Trophoblast cell (in vitro differentiated cells and primary cell): ENCODE measurements at regions not wholly inside any gene's neighbourhood (a gene's known extent, or its start where the extent isn't known, plus 50 kb on each side); places are given as distances from the start of the nearest gene placed in this dataset.

ENCODE experiments used
- DNase-seq, 2 donors: peaks; one replicate each; pipeline ENCODE4 v3.0.0-alpha.2; 2016
- H2AFZ ChIP-seq: 2 replicates; pipeline ENCODE4 v1.6.1; 2013; ENCODE audit warnings: low read length, moderate library complexity, mild to moderate bottlenecking; ENCODE audit not compliant: insufficient read depth, poor library complexity
- H2AK5ac ChIP-seq: 2 replicates; pipeline ENCODE4 v1.6.1; 2013; ENCODE audit warnings: mild to moderate bottlenecking, low read length
- H2BK120ac ChIP-seq: 2 replicates; pipeline ENCODE4 v1.6.1; 2013; ENCODE audit warnings: low read length, mild to moderate bottlenecking, moderate library complexity; ENCODE audit not compliant: insufficient read depth, poor library complexity
- H2BK12ac ChIP-seq: 2 replicates; pipeline ENCODE4 v1.6.1; 2013; ENCODE audit warnings: mild to moderate bottlenecking, low read length, moderate library complexity
- H2BK5ac ChIP-seq: 2 replicates; pipeline ENCODE4 v1.6.1; 2013; ENCODE audit warnings: low read length, low read depth, moderate library complexity, mild to moderate bottlenecking; ENCODE audit not compliant: poor library complexity
- H3K14ac ChIP-seq: 2 replicates; pipeline ENCODE4 v1.6.1; 2013; ENCODE audit warnings: mild to moderate bottlenecking, low read length
- H3K18ac ChIP-seq: 2 replicates; pipeline ENCODE4 v1.6.1; 2013; ENCODE audit warnings: mild to moderate bottlenecking, low read length
- H3K23ac ChIP-seq: 2 replicates; pipeline ENCODE4 v1.6.1; 2013; ENCODE audit warnings: low read length
- H3K27ac ChIP-seq: 2 replicates; pipeline ENCODE4 v1.5.1; 2013; ENCODE audit warnings: low read depth, mild to moderate bottlenecking, inconsistent platforms, low read length, moderate library complexity
- H3K27me3 ChIP-seq: 2 replicates; pipeline ENCODE4 v1.6.1; 2013; ENCODE audit warnings: inconsistent platforms, mild to moderate bottlenecking, low read length, moderate library complexity; ENCODE audit not compliant: insufficient read depth
- H3K36me3 ChIP-seq, 2 experiments: 1 replicate in 1 of 2; 2 replicates in 1 of 2; pipeline ENCODE4 v1.6.1; 2013; ENCODE audit warnings: low read length in 2 of 2, mild to moderate bottlenecking in 2 of 2, moderate library complexity in 1 of 2; ENCODE audit not compliant: insufficient read depth in 2 of 2, control insufficient read depth in 1 of 2
- H3K4ac ChIP-seq: 2 replicates; pipeline ENCODE4 v1.6.1; 2013; ENCODE audit warnings: low read depth, mild to moderate bottlenecking, low read length, moderate library complexity
- H3K4me1 ChIP-seq, 2 experiments: 1 replicate in 1 of 2; 2 replicates in 1 of 2; pipeline ENCODE4 v1.6.1; 2013; ENCODE audit warnings: low read length in 2 of 2, mild to moderate bottlenecking in 2 of 2, moderate library complexity in 1 of 2; ENCODE audit not compliant: insufficient read depth in 2 of 2, control insufficient read depth in 1 of 2
- H3K4me2 ChIP-seq: 2 replicates; pipeline ENCODE4 v1.6.1; 2013; ENCODE audit warnings: inconsistent platforms, mild to moderate bottlenecking, low read length, moderate library complexity
- H3K4me3 ChIP-seq: 2 replicates; pipeline ENCODE4 v1.5.1; 2013; ENCODE audit warnings: mild to moderate bottlenecking, low read depth, low read length, inconsistent platforms
- H3K79me1 ChIP-seq: one replicate; pipeline ENCODE4 v1.6.1; 2013; ENCODE audit warnings: low read length
- H3K79me2 ChIP-seq: 2 replicates; pipeline ENCODE4 v1.6.1; 2013; ENCODE audit warnings: low read length, mild to moderate bottlenecking; ENCODE audit not compliant: control insufficient read depth, insufficient read depth, poor library complexity
- H3K9ac ChIP-seq: 2 replicates; pipeline ENCODE4 v1.6.1; 2013; ENCODE audit warnings: mild to moderate bottlenecking, low read length
- H3K9me3 ChIP-seq: 2 replicates; pipeline ENCODE4 v1.6.1; 2013; ENCODE audit warnings: low read depth, mild to moderate bottlenecking, control low read depth, inconsistent platforms, low read length; ENCODE audit not compliant: insufficient read depth
- H4K12ac ChIP-seq: 2 replicates; pipeline ENCODE4 v1.6.1; 2013; ENCODE audit warnings: low read depth, mild to moderate bottlenecking, low read length, moderate library complexity
- H4K8ac ChIP-seq: 2 replicates; pipeline ENCODE4 v1.6.1; 2013; ENCODE audit warnings: low read depth, mild to moderate bottlenecking, low read length, moderate library complexity
- H4K91ac ChIP-seq: one replicate; pipeline ENCODE4 v1.6.1; 2013; ENCODE audit warnings: low read depth, mild to moderate bottlenecking, low read length, moderate library complexity
- WGBS: extraction: QIAGEN DNeasy Blood & Tissue Kit; methylation state at CpG from one replicate; pipeline ENCODE4 v1.1.7; 2013; ENCODE audit warnings: missing lambda C conversion rate; ENCODE audit not compliant: insufficient read length, insufficient coverage; ENCODE audit errors: extremely low coverage; 5-methylcytosine and 5-hydroxymethylcytosine counted together

DNA sequence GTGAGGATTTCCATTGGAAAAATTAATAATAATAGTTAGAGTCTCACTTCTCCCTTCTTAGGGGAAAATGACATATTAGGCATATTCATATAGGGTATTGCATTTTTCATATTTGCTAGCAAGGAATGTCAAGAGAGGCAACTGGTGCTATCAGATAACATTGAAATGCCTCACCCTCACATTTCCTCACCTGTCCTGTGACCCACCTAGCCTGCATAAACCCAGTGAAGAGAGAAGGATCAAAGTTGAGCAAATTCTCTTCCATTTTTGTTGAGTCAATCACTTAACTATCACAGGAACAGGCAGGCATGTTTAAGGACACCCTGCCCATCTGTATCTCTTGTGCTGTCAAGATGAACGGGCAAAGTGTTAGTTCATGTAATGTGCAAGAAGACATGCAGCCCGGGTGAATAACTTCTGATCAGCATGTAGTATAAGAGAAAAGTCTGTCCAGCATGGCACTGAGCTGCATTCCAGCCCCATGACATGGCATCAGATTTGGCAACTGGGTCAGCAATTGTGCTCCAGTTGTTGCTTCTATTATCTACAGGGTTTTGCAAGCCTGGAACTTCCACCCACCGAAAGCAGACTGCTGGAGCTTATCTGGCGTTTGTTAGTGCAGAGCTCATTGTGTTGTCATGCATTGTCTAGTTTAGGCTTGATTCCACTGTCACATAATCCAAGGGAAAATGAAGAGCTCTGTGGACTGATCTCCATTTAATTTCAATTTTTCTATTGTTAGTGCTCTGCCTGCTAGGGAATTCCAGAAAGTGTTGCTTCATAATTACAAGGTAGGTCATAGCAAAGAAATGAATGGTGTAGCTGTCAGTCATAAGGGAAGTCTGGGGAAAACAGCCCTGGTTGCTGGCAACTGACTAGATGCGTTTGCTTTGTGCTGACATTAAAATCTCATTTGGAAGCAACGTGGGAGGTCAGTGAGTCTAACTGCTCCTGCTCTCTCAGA is 138.4 kb upstream of the TNFAIP3 start:
- no CpG with 5 or more reads among the region's 6 CpGs for WGBS
- Histone ChIP-seq H3K4me2 (no peak overlapping the region), H2BK120ac (peak overlapping the region; percentile 92)

GRCh38 chr6:137729866-137730629 is 137.0 kb upstream of the TNFAIP3 start:
- H3K9me3 ChIP-seq: no peaks in the 10 kb centered on the region
- no peak overlapping the region for H3K14ac ChIP-seq
- no CpG with 5 or more reads among the region's 6 CpGs for WGBS
- no peak overlapping the region for H2AK5ac ChIP-seq
- no peak overlapping the region for H2AFZ ChIP-seq
- peaks cover 1% of the 10 kb centered on the region for H3K79me2 ChIP-seq
- no peak overlapping the region for H3K9ac ChIP-seq
- DNase-seq: peak; percentile 88 to 92
- peak overlapping the region; percentile 24 for H2BK12ac ChIP-seq
- H4K12ac ChIP-seq: no peak overlapping the region
- no peaks in the 10 kb centered on the region for H3K36me3 ChIP-seq
- peak overlapping the region; percentile 72 for H2BK5ac ChIP-seq
- peak overlapping the region; percentile 18 for H4K91ac ChIP-seq
- peaks cover 12 to 14% of the 10 kb centered on the region in 2 experiments for H3K4me1 ChIP-seq
- peak overlapping the region; percentile 42 for H3K27ac ChIP-seq
- H4K8ac ChIP-seq: peak overlapping the region; percentile 61
- H3K4me3 ChIP-seq: no peak overlapping the region
- H3K18ac ChIP-seq: no peak overlapping the region
- H3K4me2 ChIP-seq: no peak overlapping the region
- H3K23ac ChIP-seq: no peak overlapping the region
- no peak overlapping the region for H3K4ac ChIP-seq
- H2BK120ac ChIP-seq: peak overlapping the region; percentile 31
- peaks cover 14% of the 10 kb centered on the region for H3K79me1 ChIP-seq
- no peaks in the 10 kb centered on the region for H3K27me3 ChIP-seq

More for the DNA sequence above, 138.4 kb upstream of the TNFAIP3 start:
- H3K4me3 ChIP-seq: no peak overlapping the region
- H4K91ac ChIP-seq: peak overlapping the region; percentile 92
- no peak overlapping the region for H3K18ac ChIP-seq
- DNase-seq: peak; percentile 97 to 98
- no peak overlapping the region for H3K9ac ChIP-seq
- peak overlapping the region; percentile 45 for H3K27ac ChIP-seq
- no peak overlapping the region for H3K4ac ChIP-seq
- no peaks in the 10 kb centered on the region for H3K9me3 ChIP-seq
- no peak overlapping the region for H3K23ac ChIP-seq
- H4K12ac ChIP-seq: no peak overlapping the region
- H3K4me1 ChIP-seq: peaks cover 12 to 16% of the 10 kb centered on the region in 2 experiments
- peak overlapping the region; percentile 45 for H2BK12ac ChIP-seq
- H2BK5ac ChIP-seq: peak overlapping the region; percentile 89
- H2AFZ ChIP-seq: no peak overlapping the region
- H3K36me3 ChIP-seq: no peaks in the 10 kb centered on the region
- H3K27me3 ChIP-seq: no peaks in the 10 kb centered on the region
- peak overlapping the region; percentile 63 for H4K8ac ChIP-seq
- H3K79me1 ChIP-seq: peaks cover 14% of the 10 kb centered on the region
- H3K14ac ChIP-seq: peak overlapping the region; percentile 77
- H2AK5ac ChIP-seq: no peak overlapping the region
- H3K79me2 ChIP-seq: peaks cover 1% of the 10 kb centered on the region

DNA sequence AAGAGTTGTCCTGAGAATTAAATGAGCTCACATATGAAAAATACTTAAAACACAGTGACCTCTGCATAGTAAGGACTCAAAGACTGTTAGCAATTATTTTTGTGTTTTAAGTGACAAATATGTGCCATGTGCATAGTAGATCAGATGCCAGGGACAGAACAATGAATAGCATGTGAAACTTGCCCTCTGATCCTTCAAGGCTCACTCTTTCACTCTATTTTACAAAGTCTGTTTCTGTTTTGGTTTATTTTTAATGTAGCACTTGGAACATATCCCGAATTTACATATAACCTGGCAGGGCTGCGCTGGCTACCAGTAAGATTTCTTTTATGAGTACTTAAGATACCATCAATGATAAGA is 135.5 kb upstream of the TNFAIP3 start:
- no peaks in the 10 kb centered on the region for H3K27me3 ChIP-seq
- H2BK120ac ChIP-seq: no peak overlapping the region
- H3K27ac ChIP-seq: no peak overlapping the region
- no peak overlapping the region for H2BK5ac ChIP-seq
- H2BK12ac ChIP-seq: no peak overlapping the region
- H4K8ac ChIP-seq: no peak overlapping the region
- H3K9ac ChIP-seq: no peak overlapping the region
- no peak overlapping the region for H3K4me2 ChIP-seq
- no CpG with 5 or more reads among the region's 2 CpGs for WGBS
- H2AK5ac ChIP-seq: no peak overlapping the region
- no peak for DNase-seq
- H2AFZ ChIP-seq: no peak overlapping the region
- peaks cover 12% of the 10 kb centered on the region for H3K79me1 ChIP-seq
- peaks cover 12 to 13% of the 10 kb centered on the region in 2 experiments for H3K4me1 ChIP-seq
- H3K9me3 ChIP-seq: no peaks in the 10 kb centered on the region
- H4K91ac ChIP-seq: no peak overlapping the region
- H3K23ac ChIP-seq: no peak overlapping the region
- peaks cover 1% of the 10 kb centered on the region for H3K79me2 ChIP-seq
- no peaks in the 10 kb centered on the region for H3K36me3 ChIP-seq
- H3K18ac ChIP-seq: no peak overlapping the region
- no peak overlapping the region for H3K4me3 ChIP-seq
- H3K14ac ChIP-seq: no peak overlapping the region
- H4K12ac ChIP-seq: no peak overlapping the region
- H3K4ac ChIP-seq: no peak overlapping the region

- no peak overlapping the region for H3K14ac ChIP-seq
These were observed 135.0 kb upstream of the TNFAIP3 start for GRCh38 chr6:137731960-137732616.

More at GRCh38 chr6:137731960-137732616, 135.0 kb upstream of the TNFAIP3 start:
- Histone ChIP-seq H2BK120ac (no peak overlapping the region), H2AK5ac (no peak overlapping the region), H2BK5ac (no peak overlapping the region), H3K4me3 (no peak overlapping the region), H3K79me2 (peaks cover 1% of the 10 kb centered on the region), H3K4me2 (no peak overlapping the region), H3K18ac (no peak overlapping the region), H4K12ac (no peak overlapping the region), H3K27ac (no peak overlapping the region), H3K23ac (no peak overlapping the region), H3K36me3 (no peaks in the 10 kb centered on the region), H3K27me3 (no peaks in the 10 kb centered on the region), H3K4ac (no peak overlapping the region), H3K4me1 (peaks cover 12 to 13% of the 10 kb centered on the region in 2 experiments), H2BK12ac (no peak overlapping the region), H3K9ac (no peak overlapping the region), H4K91ac (no peak overlapping the region), H3K9me3 (no peaks in the 10 kb centered on the region), H3K79me1 (peaks cover 12% of the 10 kb centered on the region), H2AFZ (no peak overlapping the region), H4K8ac (no peak overlapping the region)
- DNase-seq: no peak
- no CpG with 5 or more reads among the region's 4 CpGs for WGBS
